HepG2 (cell line): ENCODE measurements at regions not wholly inside any gene's neighbourhood (a gene's known extent, or its start where the extent isn't known, plus 50 kb on each side); places are given as distances from the start of the nearest gene placed in this dataset.

Source experiments
- ADNP ChIP-seq: sonication (generic); formaldehyde crosslinking; IDR thresholded peaks from 2 replicates; pipeline ENCODE4 v1.4.0; 2020; ENCODE audit warnings: missing genetic modification reagents
- ARID4A ChIP-seq: sonication (generic); formaldehyde crosslinking; IDR thresholded peaks from 2 replicates; pipeline ENCODE4 v1.5.0; 2020; ENCODE audit warnings: mild to moderate bottlenecking, missing genetic modification reagents, borderline replicate concordance
- ATF7 ChIP-seq, 2 experiments: fragments of 450-650 bp in 1 of 2; sonication (generic) in 1 of 2; formaldehyde crosslinking in 1 of 2; IDR thresholded peaks; 2 replicates each; pipeline versions ENCODE4 v1.4.0 to v1.6.1; 2016 to 2020; ENCODE audit warnings: antibody characterized with exemption in 1 of 2, mild to moderate bottlenecking in 1 of 2, missing genetic modification reagents in 1 of 2
- E2F1 ChIP-seq: sonication (generic); formaldehyde crosslinking; IDR thresholded peaks from 2 replicates; pipeline ENCODE4 v1.5.0; 2020; ENCODE audit warnings: missing genetic modification reagents
- E2F2 ChIP-seq: sonication (generic); formaldehyde crosslinking; IDR thresholded peaks from 2 replicates; pipeline ENCODE4 v1.4.0; 2020; ENCODE audit warnings: missing genetic modification reagents, borderline replicate concordance
- GRHL1 ChIP-seq: sonication (generic); formaldehyde crosslinking; conservative IDR thresholded peaks from 2 replicates; pipeline ENCODE4 v1.8.0; 2022; ENCODE audit warnings: missing genetic modification reagents
- HIC2 ChIP-seq: sonication (generic); formaldehyde crosslinking; IDR thresholded peaks from 2 replicates; pipeline ENCODE4 v1.9.0; 2022; ENCODE audit warnings: low read depth, missing genetic modification reagents
- KAT8 ChIP-seq: IDR thresholded peaks from 2 replicates; pipeline ENCODE4 v1.6.1; 2016; ENCODE audit warnings: missing genetic modification reagents, missing compliant biosample characterization
- KLF15 ChIP-seq: sonication (generic); formaldehyde crosslinking; IDR thresholded peaks from 2 replicates; pipeline ENCODE4 v1.8.1; 2023; ENCODE audit warnings: borderline replicate concordance, mild to moderate bottlenecking, inconsistent platforms, missing genetic modification reagents, mixed read lengths
- MAFG ChIP-seq: sonication (generic); formaldehyde crosslinking; IDR thresholded peaks from 2 replicates; pipeline ENCODE4 v1.5.1; 2020; ENCODE audit warnings: mild to moderate bottlenecking, missing genetic modification reagents
- NFE2 ChIP-seq: sonication (generic); formaldehyde crosslinking; IDR thresholded peaks from 2 replicates; pipeline ENCODE4 v1.4.0; 2020; ENCODE audit warnings: missing genetic modification reagents
- SMARCC2 ChIP-seq: fragments of 450-650 bp; IDR thresholded peaks from 2 replicates; pipeline ENCODE4 v1.6.1; 2017; ENCODE audit warnings: antibody characterized with exemption, mild to moderate bottlenecking
- SRF ChIP-seq: IDR thresholded peaks from 2 replicates; pipeline ENCODE4 v1.6.1; 2011; ENCODE audit warnings: mild to moderate bottlenecking, low read depth, low read length, moderate library complexity
- SRSF1 ChIP-seq: fragments of 200-400 bp; formaldehyde crosslinking; optimal IDR thresholded peaks from 2 replicates; pipeline ENCODE3; 2017; ENCODE audit warnings: mild to moderate bottlenecking, low read depth, low read length, moderate library complexity
- ZBTB14 ChIP-seq: sonication (generic); formaldehyde crosslinking; IDR thresholded peaks from 2 replicates; pipeline ENCODE4 v1.4.0; 2020; ENCODE audit warnings: missing genetic modification reagents
- ZMYM2 ChIP-seq: sonication (generic); formaldehyde crosslinking; IDR thresholded peaks from 2 replicates; pipeline ENCODE4 v1.8.0; 2022; ENCODE audit warnings: mild to moderate bottlenecking, missing genetic modification reagents
- ZNF234 ChIP-seq: sonication (generic); formaldehyde crosslinking; conservative IDR thresholded peaks from 2 replicates; pipeline ENCODE4 v1.5.1; 2020; ENCODE audit warnings: mild to moderate bottlenecking, missing genetic modification reagents
- ZNF292 ChIP-seq: sonication (generic); formaldehyde crosslinking; IDR thresholded peaks from 2 replicates; pipeline ENCODE4 v1.8.1; 2022; ENCODE audit warnings: mild to moderate bottlenecking, low read depth, missing genetic modification reagents, borderline replicate concordance
- ZNF367 ChIP-seq: sonication (generic); formaldehyde crosslinking; IDR thresholded peaks from 2 replicates; pipeline ENCODE4 v1.4.0; 2020; ENCODE audit warnings: missing genetic modification reagents, borderline replicate concordance

- TF ChIP-seq GRHL1 (CRISPR knock-in tag) (no peak), ZNF292 (CRISPR knock-in tag) (no peak), KAT8 (no peak), ARID4A (CRISPR knock-in tag) (no peak), ATF7 (IDR thresholded peaks at IDR 0.05) (peak; percentile 56), ATF7 (CRISPR knock-in tag; IDR thresholded peaks at IDR 0.05) (no peak), KLF15 (CRISPR knock-in tag) (no peak), ZBTB14 (CRISPR knock-in tag) (no peak), SRSF1 (no peak), ADNP (CRISPR knock-in tag) (no peak), MAFG (CRISPR knock-in tag) (no peak), SMARCC2 (no peak), SRF (no peak), ZNF367 (CRISPR knock-in tag) (no peak), ZNF234 (no peak), ZMYM2 (no peak), E2F1 (CRISPR knock-in tag) (no peak), HIC2 (no peak), NFE2 (no peak), E2F2 (CRISPR knock-in tag) (no peak)
Measured at GRCh38 chr14:71228711-71229110, 321.5 kb downstream of the PCNX1 start (continued).
